HepG2 (cell line): ENCODE measurements at regions not wholly inside any gene's neighbourhood (a gene's known extent, or its start where the extent isn't known, plus 50 kb on each side); places are given as distances from the start of the nearest gene placed in this dataset.

ENCODE experiments used
- ATAC-seq: fragments of 200-7000 bp; cut with Tn5 transposase; 3 replicates; pipeline ENCODE4 v1.9.1; 2020; ENCODE audit warnings: mild to moderate bottlenecking, moderate library complexity
- BruUV-seq: library from RNA; stranded (reverse); fragments of 400-500 nt; replicated peaks from 2 replicates; lab custom pipeline; 2021; lab: Mats Ljungman, UMichigan
- CTCF ChIA-PET: fragments of 300-600 bp; formaldehyde crosslinking; extraction: SDS; loops from one replicate; lab custom pipeline; 2021; ENCODE audit warnings: low total read pairs, inconsistent platforms, low intra/inter-chr PET ratio; lab: Yijun Ruan, JAX
- POLR2A ChIA-PET: fragments of 350-600 bp; sonication (Branson Sonifier 250); formaldehyde crosslinking; loops from one replicate; lab custom pipeline; 2020; ENCODE audit warnings: antibody characterized with exemption, inconsistent platforms; lab: Yijun Ruan, JAX
- DNase-seq: peaks from one replicate; pipeline ENCODE4 v3.0.0-alpha.2; 2015; ENCODE audit warnings: low spot score
- FAIRE-seq: peaks from 3 replicates; lab custom pipeline; 2011; peaks lifted over from hg19 to GRCh38; lab: Jason Lieb, UNC
- H2AFZ ChIP-seq: one replicate; pipeline ENCODE4 v1.6.1; 2011; ENCODE audit warnings: low read length, inconsistent platforms
- H3K27ac ChIP-seq: fragments of 300-600 bp; 3 replicates; pipeline ENCODE4 v1.8.0; 2011; ENCODE audit warnings: mixed run types, mild to moderate bottlenecking, mixed read lengths, low read length, inconsistent platforms; ENCODE audit not compliant: insufficient read depth; ENCODE audit errors: extremely low read length
- H3K27me3 ChIP-seq, 2 experiments: fragments of 200-600 bp in 1 of 2; 2 replicates in 1 of 2; 3 replicates in 1 of 2; pipeline versions ENCODE4 v1.6.0 to v1.8.0; 2011; ENCODE audit warnings: low read length in 2 of 2, mild to moderate bottlenecking in 2 of 2, moderate library complexity in 2 of 2, inconsistent platforms in 1 of 2; ENCODE audit not compliant: insufficient read depth in 2 of 2, control insufficient read depth in 1 of 2
- H3K36me3 ChIP-seq, 2 experiments: fragments of 200-600 bp in 1 of 2; replicated peaks in 1 of 2; 2 replicates in 1 of 2; 3 replicates in 1 of 2; pipeline versions ENCODE4 v1.5.1 to v1.8.0; 2011; ENCODE audit warnings: low read length in 2 of 2, inconsistent platforms in 1 of 2; ENCODE audit not compliant: insufficient read depth in 2 of 2, control insufficient read depth in 1 of 2
- H3K4me1 ChIP-seq: 2 replicates; pipeline ENCODE4 v1.5.1; 2012; ENCODE audit warnings: low read length, inconsistent platforms; ENCODE audit not compliant: insufficient read depth
- H3K4me2 ChIP-seq: 2 replicates; pipeline ENCODE4 v1.6.0; 2011; ENCODE audit warnings: low read depth, low read length, inconsistent platforms
- H3K4me3 ChIP-seq, 3 experiments: fragments of 200-600 bp in 1 of 3; sonication (generic), shearing (Covaris generic) in 1 of 3; replicated peaks in 1 of 3; 2 replicates each; pipeline ENCODE4 v1.5.1; 2011 to 2016; ENCODE audit warnings: low read length in 3 of 3, inconsistent platforms in 2 of 3, low read depth in 2 of 3, mild to moderate bottlenecking in 2 of 3, control low read depth in 1 of 3, mixed read lengths in 1 of 3; ENCODE audit not compliant: insufficient read depth in 1 of 3
- H3K79me2 ChIP-seq: one replicate; pipeline ENCODE4 v1.6.1; 2011; ENCODE audit warnings: low read length, inconsistent platforms; ENCODE audit not compliant: insufficient read depth
- H3K9ac ChIP-seq: 2 replicates; pipeline ENCODE4 v1.6.0; 2011; ENCODE audit warnings: mild to moderate bottlenecking, low read depth, low read length, inconsistent platforms; ENCODE audit not compliant: insufficient read depth
- H3K9me3 ChIP-seq: 2 replicates; pipeline ENCODE4 v1.5.1; 2012; ENCODE audit warnings: mild to moderate bottlenecking, low read length
- H4K20me1 ChIP-seq: 2 replicates; pipeline ENCODE4 v1.6.0; 2011; ENCODE audit warnings: inconsistent platforms, mild to moderate bottlenecking, low read length, moderate library complexity; ENCODE audit not compliant: insufficient read depth
- MAF1 ChIP-seq: sonication (generic); formaldehyde crosslinking; IDR thresholded peaks from 2 replicates; pipeline ENCODE4 v1.5.0; 2020; ENCODE audit warnings: missing genetic modification reagents, borderline replicate concordance
- MIER2 ChIP-seq: IDR thresholded peaks from 2 replicates; pipeline ENCODE4 v1.6.1; 2016; ENCODE audit warnings: missing biosample characterization, missing genetic modification reagents
- PAF1 ChIP-seq: IDR thresholded peaks from 2 replicates; pipeline ENCODE4 v1.6.1; 2016; ENCODE audit warnings: missing genetic modification reagents, missing compliant biosample characterization
- RBM39 ChIP-seq: fragments of 200-400 bp; formaldehyde crosslinking; IDR thresholded peaks from one replicate; pipeline ENCODE4 v1.6.1; 2018; ENCODE audit warnings: antibody characterized with exemption, mild to moderate bottlenecking, low read depth, low read length; ENCODE audit not compliant: poor library complexity, severe bottlenecking
- TCF7L2 ChIP-seq: IDR thresholded peaks from 2 replicates; pipeline ENCODE4 v1.6.1; 2011; ENCODE audit warnings: mild to moderate bottlenecking, low read depth, low read length, moderate library complexity
- YEATS2 ChIP-seq: sonication (generic); formaldehyde crosslinking; IDR thresholded peaks from 2 replicates; pipeline ENCODE4 v1.4.0; 2020; ENCODE audit warnings: missing genetic modification reagents, borderline replicate concordance
- ZNF138 ChIP-seq: sonication (generic); formaldehyde crosslinking; IDR thresholded peaks from 2 replicates; pipeline ENCODE4 v1.5.0; 2020; ENCODE audit warnings: mild to moderate bottlenecking, low read depth, missing genetic modification reagents
- ZNF329 ChIP-seq: sonication (generic); formaldehyde crosslinking; IDR thresholded peaks from 2 replicates; pipeline ENCODE4 v1.9.0; 2021; ENCODE audit warnings: low read depth, mild to moderate bottlenecking, missing genetic modification reagents
- ZNF44 ChIP-seq: sonication (generic); formaldehyde crosslinking; IDR thresholded peaks from 2 replicates; pipeline ENCODE4 v1.5.1; 2020; ENCODE audit warnings: mild to moderate bottlenecking, missing genetic modification reagents
- ZNF572 ChIP-seq: sonication (generic); formaldehyde crosslinking; IDR thresholded peaks from 2 replicates; pipeline ENCODE4 v1.5.1; 2020; ENCODE audit warnings: mild to moderate bottlenecking, missing genetic modification reagents
- ZNF691 ChIP-seq: sonication (generic); formaldehyde crosslinking; IDR thresholded peaks from 2 replicates; pipeline ENCODE4 v1.4.0; 2020; ENCODE audit warnings: missing genetic modification reagents, low read depth, mild to moderate bottlenecking, borderline replicate concordance
- WGBS: methylation state at CpG from one replicate; pipeline ENCODE4 v1.1.6; 2017; ENCODE audit warnings: low lambda C conversion rate; 5-methylcytosine and 5-hydroxymethylcytosine counted together
- in situ Hi-C: cut with HindIII; loops from 2 replicates; pipeline ENCODE4 v1.10.0; 2017; ENCODE audit warnings: low pct_unique_long_range_greater_than_20kb; ENCODE audit not compliant: extremely low pct_ligation_motif_present
- intact Hi-C: fragments of 100-400 bp; cut with micrococcal nuclease; formaldehyde crosslinking; loops from one replicate; pipeline ENCODE4 v1.10.0; 2022; ENCODE audit not compliant: unreplicated experiment
- TF ChIP-seq, protein P1 (sequence below): fragments of 450-650 bp; IDR thresholded peaks from 2 replicates; pipeline ENCODE4 v1.6.1; 2016

GRCh38 chr20:59400708-59401107 is 100.3 kb downstream of the EDN3 start:
- in situ Hi-C loops = loop anchor here (5.0 kb wide), 2 partner anchors 313 to 528 kb away; no protein-coding TSS in a partner anchor
- POLR2A ChIA-PET = no interaction called here

DNA sequence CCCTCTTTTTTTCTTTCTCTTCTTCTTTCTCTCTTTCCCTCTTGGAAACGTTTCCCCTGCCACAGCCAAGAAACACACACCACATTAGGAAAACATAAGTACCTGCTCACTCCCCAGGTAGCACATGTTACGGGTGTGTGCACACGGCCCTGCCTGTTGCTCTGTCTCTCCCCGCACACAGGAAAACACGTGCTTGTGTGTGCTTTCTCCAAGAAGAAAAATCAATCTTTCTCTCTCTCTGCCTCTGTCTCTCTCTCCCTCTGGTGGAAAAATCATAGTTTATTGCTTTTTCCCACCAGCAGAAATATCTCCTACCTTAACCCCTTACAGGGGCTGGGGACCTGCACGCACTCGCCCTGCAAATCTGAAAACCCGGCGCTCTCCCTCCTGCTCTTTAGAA is 102.3 kb downstream of the EDN3 start:
- CTCF ChIA-PET = interaction anchor here (1.1 to 2.1 kb wide), 3 partner anchors 315 to 532 kb away, joined by 4 to 15 read pairs (median 9); no protein-coding TSS in a partner anchor
- in situ Hi-C loops = loop anchor here (5.0 kb wide), 2 partner anchors 315 to 530 kb away; no protein-coding TSS in a partner anchor
- TF ChIP-seq MAF1 (CRISPR knock-in tag) = no peak
- TF ChIP-seq, protein P1, sequence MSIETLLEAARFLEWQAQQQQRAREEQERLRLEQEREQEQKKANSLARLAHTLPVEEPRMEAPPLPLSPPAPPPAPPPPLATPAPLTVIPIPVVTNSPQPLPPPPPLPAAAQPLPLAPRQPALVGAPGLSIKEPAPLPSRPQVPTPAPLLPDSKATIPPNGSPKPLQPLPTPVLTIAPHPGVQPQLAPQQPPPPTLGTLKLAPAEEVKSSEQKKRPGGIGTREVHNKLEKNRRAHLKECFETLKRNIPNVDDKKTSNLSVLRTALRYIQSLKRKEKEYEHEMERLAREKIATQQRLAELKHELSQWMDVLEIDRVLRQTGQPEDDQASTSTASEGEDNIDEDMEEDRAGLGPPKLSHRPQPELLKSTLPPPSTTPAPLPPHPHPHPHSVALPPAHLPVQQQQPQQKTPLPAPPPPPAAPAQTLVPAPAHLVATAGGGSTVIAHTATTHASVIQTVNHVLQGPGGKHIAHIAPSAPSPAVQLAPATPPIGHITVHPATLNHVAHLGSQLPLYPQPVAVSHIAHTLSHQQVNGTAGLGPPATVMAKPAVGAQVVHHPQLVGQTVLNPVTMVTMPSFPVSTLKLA = peak; percentile 89
- TF ChIP-seq RBM39 = no peak

More at GRCh38 chr20:59400708-59401107, 100.3 kb downstream of the EDN3 start:
- no peak for FAIRE-seq
- no peak overlapping the region for H2AFZ ChIP-seq
- H3K4me3 ChIP-seq = no peak overlapping the region
- TF ChIP-seq ZNF44 (CRISPR knock-in tag) (no peak), TCF7L2 (no peak), ZNF329 (no peak), YEATS2 (CRISPR knock-in tag) (no peak), PAF1 (CRISPR knock-in tag) (no peak), MIER2 (no peak), ZNF691 (CRISPR knock-in tag) (no peak), ZNF572 (CRISPR knock-in tag) (no peak), ZNF138 (CRISPR knock-in tag) (no peak)
- H3K9me3 ChIP-seq = no peaks in the 10 kb centered on the region
- no peak overlapping the region for H3K27ac ChIP-seq
- no TSS peak for BruUV-seq
- DNase-seq = no peak
- H3K79me2 ChIP-seq = no peaks in the 10 kb centered on the region
- no peaks in the 10 kb centered on the region for H3K4me1 ChIP-seq
- no peak overlapping the region for H3K9ac ChIP-seq
- no peak overlapping the region for H3K4me2 ChIP-seq
- WGBS = 70% methylated on average over 9 of the region's 9 CpGs
- peaks cover 19 to 91% of the 10 kb centered on the region in 2 experiments for H3K27me3 ChIP-seq
- CTCF ChIA-PET = interaction anchor here (1.4 kb wide), 1 partner anchor 313 kb away, joined by 3 read pairs; no protein-coding TSS in a partner anchor
- ATAC-seq = no peak
- H4K20me1 ChIP-seq = peaks cover 4% of the 10 kb centered on the region; the same call in 1 of the 2 replicates
- intact Hi-C loops = loop anchor here (5.0 kb wide), 1 partner anchor 528 kb away; no protein-coding TSS in a partner anchor
- no peaks in the 10 kb centered on the region for H3K36me3 ChIP-seq

More for the DNA sequence above, 102.3 kb downstream of the EDN3 start:
- Histone ChIP-seq H3K4me1 (no peaks in the 10 kb centered on the region), H2AFZ (no peak overlapping the region), H3K9me3 (no peaks in the 10 kb centered on the region), H3K4me3 (no peak overlapping the region), H3K27me3 (peaks cover 23 to 94% of the 10 kb centered on the region in 2 experiments), H3K27ac (no peak overlapping the region), H3K9ac (no peak overlapping the region), H3K36me3 (no peaks in the 10 kb centered on the region), H3K4me2 (no peak overlapping the region), H4K20me1 (peaks cover 4% of the 10 kb centered on the region; the same call in 1 of the 2 replicates), H3K79me2 (no peaks in the 10 kb centered on the region)
- POLR2A ChIA-PET = no interaction called here
- intact Hi-C loops = loop anchor here (1.0 to 5.0 kb wide), 2 partner anchors 314 to 530 kb away; no protein-coding TSS in a partner anchor
- no TSS peak for BruUV-seq
- FAIRE-seq (no peak), DNase-seq (no peak), ATAC-seq (peak; percentile 12)
- WGBS = 14% methylated on average over 9 of the region's 9 CpGs
